HUDEP-2 (cell line): ENCODE measurements at regions not wholly inside any gene's neighbourhood (a gene's known extent, or its start where the extent isn't known, plus 50 kb on each side); places are given as distances from the start of the nearest gene placed in this dataset.

Source experiments
- DNase-seq, 76 experiments: peaks; one replicate each; lab custom pipeline; 2025; ENCODE audit not compliant: unreplicated experiment in 76 of 76; lab: John Stamatoyannopoulos, UW

GRCh38 chr13:67643516-67644055 lies 413.4 kb upstream of the PCDH9 start:
- no peak for DNase-seq

- no peak for DNase-seq
These were observed 412.5 kb upstream of the PCDH9 start for GRCh38 chr13:67642657-67643056.

DNA sequence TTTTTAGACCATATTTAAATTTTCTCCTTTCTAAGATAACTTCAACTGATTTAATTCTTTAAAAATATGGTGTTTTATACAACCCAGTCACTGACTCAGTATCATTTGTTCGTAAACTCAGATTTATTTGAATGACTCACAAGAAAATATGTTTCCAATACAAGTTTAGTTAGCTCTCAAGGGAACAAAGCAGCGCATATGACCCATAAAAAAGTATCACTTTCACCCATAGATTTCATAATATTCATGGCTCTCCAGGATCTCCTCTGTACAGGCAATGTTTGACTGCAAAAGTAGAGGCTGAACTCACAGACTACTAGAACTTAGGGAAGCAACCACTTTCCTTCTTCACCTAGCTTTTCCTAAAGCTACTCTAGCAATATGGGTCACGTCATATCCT lies 405.6 kb upstream of the PCDH9 start:
- DNase-seq = no peak

DNA sequence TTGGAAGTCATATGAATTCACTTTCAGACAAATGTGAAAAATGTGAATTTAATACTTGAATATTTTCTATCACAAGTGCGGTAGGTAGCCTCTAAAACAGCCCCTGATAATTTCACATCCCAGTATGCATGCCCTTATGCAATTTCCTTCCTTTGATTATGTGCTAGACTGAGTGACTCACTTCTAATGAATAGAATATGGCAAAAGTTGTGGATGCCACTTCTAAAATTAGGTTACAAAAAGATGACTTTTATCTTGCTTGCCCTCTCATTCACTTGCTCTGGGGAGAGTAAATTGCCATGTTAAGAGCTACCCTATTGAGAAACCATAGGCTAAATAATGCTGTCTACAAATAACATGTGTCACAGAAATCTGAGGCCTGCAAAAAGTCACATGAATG lies 402.5 kb upstream of the PCDH9 start:
- no peak for DNase-seq

DNA sequence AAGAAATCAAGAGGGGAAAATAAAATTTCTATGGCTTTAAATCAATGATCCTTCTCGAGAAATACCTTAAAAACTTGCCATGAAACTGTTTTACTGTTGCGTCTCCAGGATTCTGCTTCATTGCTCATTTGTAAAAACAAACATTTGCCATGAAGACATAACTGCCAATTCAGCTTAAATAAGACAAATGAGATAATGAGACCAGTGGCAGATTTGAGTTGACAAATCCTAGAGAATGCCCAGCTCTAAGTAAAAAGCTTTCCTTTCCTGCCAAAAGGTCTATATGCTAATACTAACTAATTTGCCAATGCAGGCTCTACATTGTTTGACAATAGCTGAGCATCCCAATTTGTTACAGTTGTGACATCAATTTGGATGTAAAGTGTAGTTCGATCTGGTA lies 400.5 kb upstream of the PCDH9 start:
- no peak for DNase-seq

- DNase-seq = no peak
These were observed 393.5 kb upstream of the PCDH9 start for GRCh38 chr13:67623630-67624029.

DNA sequence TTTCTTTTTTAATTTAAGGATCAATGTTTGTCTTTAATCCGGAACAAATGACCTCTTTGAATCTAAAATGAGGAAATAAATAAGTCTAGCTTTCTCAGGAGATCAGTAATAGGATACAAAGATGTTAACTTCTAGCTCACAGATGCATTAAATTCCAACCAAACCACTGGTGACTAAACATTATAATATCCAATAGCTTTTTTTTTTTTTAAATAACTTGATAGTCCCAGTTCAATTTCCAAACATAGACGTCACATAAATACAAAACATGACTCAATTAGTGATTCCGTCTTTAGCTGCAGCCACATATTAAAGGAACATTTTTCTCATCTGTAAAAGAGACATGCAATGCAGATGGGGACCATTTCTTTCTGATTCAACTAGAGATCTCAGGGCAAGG lies 390.5 kb upstream of the PCDH9 start:
- DNase-seq = no peak

DNA sequence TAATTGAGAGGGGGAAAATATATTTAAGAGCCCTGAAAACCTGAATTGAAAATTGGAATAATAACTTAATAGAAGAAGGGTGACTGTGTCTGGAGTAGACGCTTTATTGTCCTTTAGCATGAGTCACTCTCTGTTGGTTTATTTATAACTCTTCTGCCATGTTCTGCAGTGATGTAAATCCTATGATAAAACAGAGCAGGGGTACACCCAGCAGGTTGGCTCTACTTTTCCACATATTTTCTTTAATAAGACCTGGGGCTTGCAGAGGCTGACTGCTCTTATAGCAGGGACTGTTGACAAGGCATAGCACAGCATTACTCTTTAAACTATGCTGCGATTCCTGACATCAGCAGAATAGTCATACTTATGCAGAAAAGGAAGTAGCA lies 389.9 kb upstream of the PCDH9 start:
- no peak for DNase-seq

- no peak for DNase-seq
These were observed 389.3 kb upstream of the PCDH9 start for GRCh38 chr13:67619351-67619994.

DNA sequence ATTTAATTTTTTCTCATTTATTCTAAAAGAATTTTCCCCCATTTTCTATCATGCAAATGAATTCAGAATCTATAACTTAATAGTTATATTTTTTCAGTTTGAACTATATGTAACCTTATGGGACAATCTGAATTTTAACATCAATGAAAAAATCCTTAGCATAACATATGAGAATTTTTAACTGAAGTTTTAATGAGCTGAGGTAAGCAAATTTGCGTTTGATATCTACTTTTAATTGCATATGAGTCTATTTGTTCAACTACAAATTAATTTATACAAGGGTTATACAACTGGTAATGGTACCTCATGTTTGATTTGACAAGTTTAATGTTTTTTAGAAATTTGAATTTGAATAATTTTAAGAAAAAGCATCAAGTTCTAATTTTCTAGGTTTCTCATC lies 384.4 kb upstream of the PCDH9 start:
- no peak for DNase-seq

- no peak for DNase-seq
These were observed 383.9 kb upstream of the PCDH9 start for GRCh38 chr13:67614013-67614412.

DNA sequence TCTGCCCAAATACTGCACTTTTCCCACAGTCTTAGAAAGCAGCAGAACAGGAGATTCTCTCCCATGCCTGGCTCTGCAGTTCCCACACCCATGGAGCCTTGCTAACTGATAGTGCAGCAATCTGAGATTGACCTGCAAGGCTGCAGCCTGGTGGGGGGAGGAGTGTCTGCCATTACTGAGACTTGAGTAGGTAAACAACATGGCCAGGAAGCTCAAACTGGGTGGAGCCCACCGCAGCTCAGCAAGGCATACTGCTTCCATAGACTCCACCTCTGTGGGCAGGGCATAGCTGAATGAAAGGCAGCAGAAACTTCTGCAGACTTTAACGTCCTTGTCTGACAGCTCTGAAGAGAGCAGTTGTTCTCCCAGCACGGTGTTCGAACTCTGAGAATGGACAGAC lies 358.5 kb upstream of the PCDH9 start:
- DNase-seq = no peak

DNA sequence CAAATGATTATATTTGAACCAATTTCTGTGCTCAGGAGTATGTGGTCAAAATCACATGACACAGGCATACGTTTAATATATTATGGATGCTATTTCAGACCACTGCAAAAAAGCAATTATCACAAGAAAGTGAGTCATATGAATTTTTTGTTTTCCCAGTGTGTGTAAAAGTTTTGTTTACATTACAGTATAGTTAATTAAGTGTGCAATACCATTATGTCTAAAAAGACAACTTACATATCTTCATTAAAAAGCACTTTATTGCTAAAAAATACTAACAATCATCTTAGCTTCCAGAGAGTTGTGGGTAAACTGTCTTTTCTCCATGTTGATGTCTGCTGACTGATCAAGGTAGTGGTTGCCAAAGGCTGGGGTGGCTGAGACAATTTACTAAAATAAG lies 347.2 kb upstream of the PCDH9 start:
- DNase-seq = no peak

- no peak for DNase-seq
These were observed 344.4 kb upstream of the PCDH9 start for GRCh38 chr13:67574320-67575233.

DNA sequence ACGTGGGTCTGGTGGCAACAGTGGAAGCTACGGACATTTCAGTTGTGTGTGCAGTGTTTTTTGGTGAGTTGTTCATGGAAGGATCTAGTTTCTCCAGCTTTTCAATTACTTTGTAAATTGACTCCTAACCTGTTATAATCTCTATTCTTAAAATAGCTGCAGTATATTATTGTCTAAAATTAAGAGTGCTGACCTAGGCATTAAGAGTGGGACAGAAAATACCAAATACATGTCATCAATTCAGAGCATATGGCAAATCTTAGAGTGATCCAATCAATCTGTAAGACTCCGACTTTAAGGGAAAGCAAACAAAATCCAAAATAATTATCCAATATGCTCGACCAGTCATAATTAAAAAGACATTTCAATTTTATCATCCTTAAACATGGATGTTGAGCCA lies 338.1 kb upstream of the PCDH9 start:
- DNase-seq = no peak

DNA sequence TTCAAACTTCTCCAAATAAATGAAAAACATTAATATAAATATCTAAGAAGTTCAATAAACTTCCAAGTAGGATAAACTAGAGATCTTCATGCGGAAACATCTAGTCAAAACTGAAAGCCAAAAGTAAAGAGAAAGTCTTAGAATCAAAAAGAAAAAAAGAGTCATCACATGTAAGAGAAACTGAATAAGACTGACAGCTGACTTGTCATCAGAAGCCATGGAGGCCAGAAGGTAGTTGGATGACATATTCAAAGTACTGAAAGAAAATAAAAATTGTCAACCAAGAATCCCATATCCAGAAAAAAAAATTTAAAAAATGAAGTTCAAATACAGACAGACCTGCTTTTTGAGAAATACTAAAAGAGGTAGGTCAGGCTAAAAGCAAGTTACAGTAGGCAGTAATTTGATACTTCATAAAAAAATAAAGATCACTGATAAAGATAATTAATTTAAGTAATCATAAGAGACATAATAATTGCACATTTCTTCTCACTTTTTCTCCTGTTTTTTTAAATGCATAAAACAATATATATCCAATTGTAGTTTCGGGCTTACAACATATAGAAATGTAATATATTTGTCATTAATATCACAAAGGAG lies 327.6 kb upstream of the PCDH9 start:
- DNase-seq = no peak

GRCh38 chr13:67557118-67557517 lies 327.0 kb upstream of the PCDH9 start:
- DNase-seq = no peak

GRCh38 chr13:67554746-67555452 lies 324.8 kb upstream of the PCDH9 start:
- DNase-seq = no peak

- no peak for DNase-seq
These were observed 324.1 kb upstream of the PCDH9 start for GRCh38 chr13:67554286-67554685.

GRCh38 chr13:67549331-67549730 lies 319.2 kb upstream of the PCDH9 start:
- DNase-seq = no peak

GRCh38 chr13:67538906-67539305 lies 308.8 kb upstream of the PCDH9 start:
- DNase-seq = no peak
